ENCODE measurements at regions not wholly inside any gene's neighbourhood (a gene's known extent, or its start where the extent isn't known, plus 50 kb on each side); places are given as distances from the start of the nearest gene placed in this dataset.

- TF ChIP-seq SRF (IDR thresholded peaks at IDR 0.05; ENCODE audit: low read depth) (no peak), POLR2A (IDR thresholded peaks at IDR 0.05; ENCODE audit: borderline replicate concordance, extremely low read depth, insufficient read depth, insufficient read length) (no peak), ZFX (IDR thresholded peaks at IDR 0.05) (no peak), JUND (IDR thresholded peaks at IDR 0.05) (no peak), CTCF (IDR thresholded peaks at IDR 0.05 in 2 of 3, conservative IDR thresholded peaks at IDR 0.05 in 1 of 3; ENCODE audit: borderline replicate concordance in 1 of 3, insufficient read depth in 1 of 3, low read depth in 2 of 3, low read length in 2 of 3) (no peak), RAD21 (IDR thresholded peaks at IDR 0.05; ENCODE audit: low read depth) (no peak), CEBPB (IDR thresholded peaks at IDR 0.05; ENCODE audit: low read depth) (no peak), REST (IDR thresholded peaks at IDR 0.05; ENCODE audit: low read depth) (no peak), EGR1 (IDR thresholded peaks at IDR 0.05; ENCODE audit: low read depth) (no peak), FOSL1 (IDR thresholded peaks at IDR 0.05; ENCODE audit: low read depth) (no peak), ZBTB33 (IDR thresholded peaks at IDR 0.05; ENCODE audit: extremely low read depth, insufficient replicate concordance, low read length) (no peak), YY1 (IDR thresholded peaks at IDR 0.05; ENCODE audit: extremely low read depth, insufficient replicate concordance, low read depth, low read length) (no peak), ELF1 (IDR thresholded peaks at IDR 0.05; ENCODE audit: borderline replicate concordance, low read depth) (no peak), EZH2phosphoT487 (IDR thresholded peaks at IDR 0.05; ENCODE audit: borderline replicate concordance) (no peak)
- no peaks in the 10 kb centered on the region for H4K20me1 ChIP-seq (ENCODE audit: insufficient read depth)
- H3K36me3 ChIP-seq (ENCODE audit: control insufficient read depth in 1 of 2, insufficient read depth in 2 of 2, low read length in 2 of 2): no peaks in the 10 kb centered on the region
- no peak overlapping the region for H2AFZ ChIP-seq (ENCODE audit: low read depth, low read length, poor library complexity, severe bottlenecking)
- no TSS peak for BruUV-seq (replicated peaks)
- DNase-seq (ENCODE audit: low read depth, low spot score) (no peak), ATAC-seq (no peak)
- no peak overlapping the region for H3K4me3 ChIP-seq (replicated peaks in 1 of 2; ENCODE audit: low read depth in 1 of 2, low read length in 2 of 2)
- intact Hi-C loops (cut with micrococcal nuclease): no loop called here
- no peak overlapping the region for H3K27ac ChIP-seq (ENCODE audit: low read depth, low read length)
- H3K9me2 ChIP-seq (ENCODE audit: insufficient read depth): no peaks in the 10 kb centered on the region
- no peaks in the 10 kb centered on the region for H3K9me3 ChIP-seq (ENCODE audit: control insufficient read depth in 1 of 2, insufficient read depth in 1 of 2, low read depth in 1 of 2, low read length in 2 of 2)
- CTCF ChIA-PET: interaction anchor here (1.4 kb wide), 1 partner anchor 19 kb away, joined by 4 read pairs; no protein-coding TSS in a partner anchor
- H3K27me3 ChIP-seq (ENCODE audit: insufficient read depth, low read length): peaks cover 23% of the 10 kb centered on the region; the same call in 1 of the 2 replicates
- POLR2A ChIA-PET: no interaction called here
- no peaks in the 10 kb centered on the region for H3K4me1 ChIP-seq (ENCODE audit: control insufficient read depth in 1 of 2, insufficient read depth in 2 of 2, low read length in 2 of 2)
- H3K79me2 ChIP-seq (ENCODE audit: insufficient read depth, low read length): no peaks in the 10 kb centered on the region
- no peak overlapping the region for H3K4me2 ChIP-seq (ENCODE audit: low read length)
- no peak overlapping the region for H3K9ac ChIP-seq (ENCODE audit: low read length)
- RAD21 ChIA-PET (ENCODE audit: low non-redundant PET in 1 of 2, low total read pairs in 2 of 2, uncharacterized antibody in 2 of 2, unreplicated experiment in 2 of 2): no interaction called here
Measured at GRCh38 chr2:7407906-7408680, 490.9 kb downstream of the RNF144A start.
